NCI-H1930 (cell line): ENCODE measurements at regions not wholly inside any gene's neighbourhood (a gene's known extent, or its start where the extent isn't known, plus 50 kb on each side); places are given as distances from the start of the nearest gene placed in this dataset.
"Not testable (repeated sequence)": the region's sequence is repeated elsewhere in the genome, so short reads cannot be mapped to it uniquely, and the experiment has no call there.

Experiments
- DNase-seq, 2 experiments: peaks; one replicate each; lab custom pipeline; 2025; lab: John Stamatoyannopoulos, UW

GRCh38 chr2:142649581-142649980 is 227.9 kb upstream of the KYNU start:
- DNase-seq: no peak

GRCh38 chr2:142642650-142643049 is 234.8 kb upstream of the KYNU start:
- DNase-seq: no peak

- DNase-seq: no peak
These were observed 248.3 kb upstream of the KYNU start for GRCh38 chr2:142629193-142629592.

GRCh38 chr2:142621287-142621686 is 256.2 kb upstream of the KYNU start:
- no peak for DNase-seq

DNA sequence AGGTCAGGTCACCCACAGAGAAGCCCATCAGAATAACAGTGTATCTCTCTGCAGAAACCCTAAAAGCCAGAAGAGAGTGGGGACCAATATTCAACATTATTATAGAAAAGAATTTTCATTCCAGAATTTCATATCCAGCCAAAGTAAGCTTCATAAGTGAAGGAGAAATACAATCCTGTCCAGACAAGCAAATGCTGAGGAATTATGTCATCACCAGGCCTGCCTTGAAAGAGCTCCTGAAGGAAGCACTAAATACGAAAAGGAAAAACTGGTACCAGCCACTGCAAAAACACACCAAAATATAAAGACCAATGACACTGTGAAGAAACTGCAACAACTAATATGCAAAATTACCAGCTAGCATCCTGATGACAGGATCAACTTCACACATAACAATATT is 260.0 kb upstream of the KYNU start:
- DNase-seq: no peak

GRCh38 chr2:142615876-142616275 is 261.6 kb upstream of the KYNU start:
- DNase-seq: no peak

DNA sequence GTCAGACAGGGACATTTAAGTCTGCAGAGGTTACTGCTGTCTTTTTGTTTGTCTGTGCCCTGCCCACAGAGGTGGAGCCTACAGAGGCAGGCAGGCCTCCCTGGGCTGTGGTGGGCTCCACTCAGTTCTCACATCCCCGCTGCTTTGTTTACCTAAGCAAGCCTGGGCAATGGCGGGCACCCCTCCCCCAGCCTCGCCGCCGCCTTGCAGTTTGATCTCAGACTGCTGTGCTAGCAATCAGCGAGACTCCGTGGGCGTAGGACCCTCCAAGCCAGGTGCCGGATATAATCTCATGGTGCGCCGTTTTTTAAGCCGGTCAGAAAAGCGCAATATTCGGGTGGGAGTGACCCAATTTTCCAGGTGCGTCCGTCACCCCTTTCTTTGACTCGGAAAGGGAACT is 264.3 kb upstream of the KYNU start:
- DNase-seq: not testable (repeated sequence)

GRCh38 chr2:142605421-142605820 is 272.0 kb upstream of the KYNU start:
- no peak for DNase-seq

- DNase-seq: no peak
These were observed 273.7 kb upstream of the KYNU start for GRCh38 chr2:142603759-142604158.

- DNase-seq: no peak
These were observed 275.0 kb upstream of the KYNU start for GRCh38 chr2:142602418-142602989.

DNA sequence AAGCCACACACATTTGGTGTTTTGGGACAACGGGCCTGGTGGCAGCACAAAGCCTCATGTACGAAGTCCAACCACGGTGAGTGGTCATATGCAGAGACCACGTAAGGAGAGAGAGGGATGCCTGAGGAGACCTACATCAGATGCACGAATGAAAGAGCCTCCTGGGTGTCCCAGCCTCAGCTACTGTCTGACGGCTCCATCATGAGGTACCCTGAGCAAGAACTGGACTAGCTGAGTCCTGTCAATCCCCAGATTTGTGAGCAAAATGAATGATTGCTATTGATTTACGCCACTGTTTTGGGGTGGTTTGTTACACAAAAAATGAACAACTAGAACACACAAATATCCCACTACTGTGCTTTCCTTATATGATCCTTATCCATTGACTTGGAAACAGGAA is 275.7 kb upstream of the KYNU start:
- no peak for DNase-seq

DNA sequence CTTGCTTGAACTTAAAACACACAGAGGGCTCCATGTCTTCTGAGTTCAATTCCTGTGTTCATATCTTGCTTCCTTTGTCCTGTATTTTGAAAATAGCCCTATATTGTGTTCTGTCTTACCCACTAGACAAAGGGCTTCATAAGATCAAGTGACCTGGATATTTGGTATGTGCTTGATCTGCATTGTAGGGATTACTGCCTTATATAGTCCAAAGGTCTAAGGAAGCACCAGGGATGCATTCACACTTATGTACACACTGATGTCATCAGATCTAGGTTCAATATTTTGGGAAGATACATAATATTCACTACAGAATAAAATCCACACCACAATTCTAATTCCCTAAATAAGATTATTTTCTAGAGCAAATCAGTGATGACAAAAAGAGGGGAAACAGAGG is 278.0 kb upstream of the KYNU start:
- DNase-seq: no peak

- no peak for DNase-seq
These were observed 278.6 kb upstream of the KYNU start for GRCh38 chr2:142598846-142599245.

DNA sequence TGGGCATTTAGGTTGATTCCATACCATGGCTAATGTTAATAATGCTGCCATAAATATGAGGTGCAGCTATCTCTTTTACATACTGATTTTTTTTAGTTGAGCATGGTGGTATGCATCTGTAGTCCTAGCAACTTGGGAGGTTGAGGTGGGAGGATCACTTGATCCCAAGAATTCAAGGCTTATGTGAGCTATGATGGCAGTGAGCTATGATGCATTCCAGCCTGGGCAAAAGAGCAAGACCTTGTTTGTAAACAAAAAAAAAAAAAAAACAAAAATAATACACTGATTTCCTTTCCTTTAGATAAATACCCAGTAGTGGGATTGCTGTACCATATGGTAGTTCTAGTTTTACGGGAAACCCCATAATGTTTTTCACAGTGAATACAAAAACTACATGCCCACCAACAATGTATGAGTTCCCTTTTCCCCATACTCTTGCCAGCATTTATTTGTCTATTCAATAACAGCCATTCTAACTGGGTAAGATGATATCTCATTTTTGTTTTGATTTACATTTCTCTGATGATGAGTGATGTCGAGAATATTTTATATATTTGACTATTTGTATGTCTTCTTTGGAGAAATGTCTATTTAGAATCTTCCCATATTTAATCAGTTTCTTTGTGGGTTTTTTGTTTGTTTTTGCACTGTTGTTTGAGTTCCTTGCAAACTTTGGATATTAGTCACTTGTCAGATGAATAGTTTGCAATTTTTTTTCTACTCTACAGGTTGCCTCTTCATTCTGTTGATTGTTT is 281.0 kb upstream of the KYNU start:
- no peak for DNase-seq

DNA sequence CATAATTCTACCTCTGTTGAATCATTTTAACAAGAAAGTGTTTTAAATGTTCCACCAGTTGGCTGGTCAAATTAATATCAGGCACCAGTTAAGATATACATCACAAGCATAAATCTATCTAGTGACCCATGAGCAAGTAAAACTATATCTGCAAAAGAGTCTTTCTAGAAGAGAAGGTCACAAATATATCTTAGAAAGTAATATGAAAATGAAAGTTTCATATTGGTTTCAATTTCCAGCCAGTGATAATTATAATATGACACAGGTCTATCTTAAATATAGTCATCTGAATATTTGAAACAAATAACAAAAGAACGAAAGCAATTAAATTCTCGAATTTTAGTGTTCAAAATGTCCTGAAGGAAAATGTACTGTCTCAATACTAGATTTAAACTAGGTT is 282.5 kb upstream of the KYNU start:
- no peak for DNase-seq

- no peak for DNase-seq
These were observed 285.3 kb upstream of the KYNU start for GRCh38 chr2:142592171-142592570.

DNA sequence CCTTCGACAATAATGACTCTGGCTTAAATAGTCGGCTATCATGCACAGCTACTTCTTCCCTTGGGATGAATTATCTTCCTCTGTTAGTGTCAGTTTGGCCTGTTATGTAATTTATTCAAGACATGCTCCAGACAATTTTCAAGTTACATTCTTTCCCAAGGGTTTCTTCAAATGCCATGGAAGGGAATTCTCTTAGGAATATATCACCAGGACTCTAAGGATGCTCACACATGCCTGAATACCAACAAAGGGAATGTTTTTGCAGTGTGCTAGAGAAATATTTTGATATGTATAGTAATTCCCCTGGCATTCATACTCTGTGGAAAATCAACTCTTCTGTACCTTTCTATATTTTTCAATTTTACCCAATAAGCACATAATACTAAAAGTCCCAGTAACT is 286.0 kb upstream of the KYNU start:
- DNase-seq: no peak

- no peak for DNase-seq
These were observed 289.2 kb upstream of the KYNU start for GRCh38 chr2:142588269-142588668.

- no peak for DNase-seq
These were observed 290.5 kb upstream of the KYNU start for GRCh38 chr2:142586693-142587580.

GRCh38 chr2:142585785-142586184 is 291.7 kb upstream of the KYNU start:
- no peak for DNase-seq

DNA sequence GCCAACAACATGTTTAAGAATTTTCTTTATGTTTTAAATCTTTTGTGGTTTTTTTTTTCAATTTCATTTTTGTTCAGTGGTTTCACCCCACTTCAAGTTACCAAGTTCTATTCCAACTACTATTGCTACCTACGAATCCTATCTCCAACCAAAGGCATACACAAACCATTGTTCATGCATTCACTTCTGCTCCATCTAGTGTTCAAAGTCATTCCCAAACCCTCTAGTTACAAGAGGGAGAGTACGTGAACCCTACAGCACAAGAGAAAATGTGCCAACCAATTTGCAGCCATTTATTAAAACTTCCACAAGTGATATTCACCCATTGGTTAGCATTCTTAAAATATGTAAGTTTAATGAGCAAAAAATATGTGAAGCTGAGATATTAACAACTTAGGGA is 295.1 kb upstream of the KYNU start:
- no peak for DNase-seq

- no peak for DNase-seq
These were observed 296.0 kb upstream of the KYNU start for GRCh38 chr2:142581491-142581890.

DNA sequence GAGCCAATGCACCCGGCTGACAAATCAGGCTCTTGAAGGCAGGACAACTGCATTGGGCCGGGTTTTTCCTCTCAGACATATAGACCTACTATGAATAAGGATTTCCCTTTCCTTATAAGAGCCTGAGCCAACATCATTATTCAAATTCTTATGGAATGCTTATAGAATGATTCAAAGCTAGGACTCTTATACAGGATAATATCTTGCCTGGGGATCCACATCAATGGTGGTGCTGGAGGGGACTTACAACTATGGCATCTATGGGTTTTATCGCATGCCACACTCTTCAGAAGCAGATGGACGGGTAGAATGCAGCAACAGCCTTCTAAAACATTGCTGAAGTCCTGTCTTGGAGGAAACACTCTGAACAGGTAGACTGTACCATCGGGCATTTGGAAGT is 296.8 kb upstream of the KYNU start:
- no peak for DNase-seq
